ENCODE measurements at regions not wholly inside any gene's neighbourhood (a gene's known extent, or its start where the extent isn't known, plus 50 kb on each side); places are given as distances from the start of the nearest gene placed in this dataset.

DNA sequence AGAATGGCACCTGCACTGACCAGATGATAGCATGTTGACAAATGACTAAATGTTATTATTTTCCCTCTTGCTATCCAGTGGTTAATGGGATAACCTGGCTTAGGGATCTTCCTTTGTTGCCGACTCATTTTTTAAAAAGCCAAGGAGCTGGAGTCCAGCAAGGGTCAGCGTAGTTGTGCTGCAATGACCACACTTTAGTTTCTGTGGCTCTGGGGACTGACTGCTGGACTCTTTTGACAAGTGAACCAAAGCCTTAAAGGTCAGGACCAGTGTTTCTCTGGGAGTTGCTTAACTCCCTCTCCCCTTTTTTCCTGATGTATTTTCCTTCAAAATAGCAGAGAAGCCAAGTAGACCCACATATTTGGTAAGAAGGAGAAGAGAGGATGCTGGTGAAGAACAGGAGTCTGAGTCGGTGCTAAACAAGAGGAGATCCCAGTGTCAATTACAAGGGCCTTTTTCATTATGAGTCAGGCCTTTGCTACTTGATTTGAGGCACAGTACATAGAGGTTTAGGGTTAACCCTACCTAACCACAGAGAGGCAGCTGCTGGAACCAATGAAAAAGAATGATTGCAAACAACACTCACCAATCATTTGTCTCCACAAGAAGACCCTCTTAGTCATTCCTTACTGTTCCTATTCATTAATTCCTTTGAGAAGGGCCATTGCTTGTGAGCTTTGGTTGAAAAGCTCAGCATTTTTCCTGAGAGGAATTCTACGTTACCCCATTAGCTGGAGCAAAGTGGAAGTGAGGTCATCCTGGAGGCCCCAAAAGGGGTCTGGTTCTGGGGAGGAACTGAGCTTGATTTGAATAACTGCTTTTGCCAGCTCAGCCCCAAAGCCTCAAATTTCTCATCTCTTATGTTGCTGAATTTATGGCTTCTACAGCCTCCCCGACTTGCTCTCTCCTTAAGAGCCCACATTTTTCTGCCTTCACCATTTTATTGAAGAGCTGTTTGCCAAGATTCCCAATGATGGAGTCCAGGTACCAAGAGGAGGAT, 137.6 kb upstream of the HNMT start:
- DNase-seq: no peak

DNA sequence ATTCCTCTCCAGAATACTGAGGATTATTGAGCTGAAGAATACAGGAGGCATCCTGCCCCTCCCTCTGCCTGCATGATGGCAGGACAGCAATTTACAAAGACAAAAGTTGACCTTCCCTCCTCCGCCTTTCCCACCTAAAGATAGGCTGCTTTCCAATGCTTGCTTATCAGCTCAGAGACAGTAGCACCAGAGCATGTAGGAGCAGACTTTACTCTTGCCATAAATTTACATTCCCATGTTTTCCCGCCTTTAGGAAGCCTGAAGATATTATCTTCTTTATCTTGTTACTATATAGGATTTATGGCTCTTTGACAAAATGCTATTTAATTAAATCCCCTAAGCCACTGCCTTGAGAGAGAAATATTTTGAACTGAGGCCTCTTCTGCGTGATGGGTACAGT, 135.6 kb upstream of the HNMT start:
- no peak for DNase-seq

DNA sequence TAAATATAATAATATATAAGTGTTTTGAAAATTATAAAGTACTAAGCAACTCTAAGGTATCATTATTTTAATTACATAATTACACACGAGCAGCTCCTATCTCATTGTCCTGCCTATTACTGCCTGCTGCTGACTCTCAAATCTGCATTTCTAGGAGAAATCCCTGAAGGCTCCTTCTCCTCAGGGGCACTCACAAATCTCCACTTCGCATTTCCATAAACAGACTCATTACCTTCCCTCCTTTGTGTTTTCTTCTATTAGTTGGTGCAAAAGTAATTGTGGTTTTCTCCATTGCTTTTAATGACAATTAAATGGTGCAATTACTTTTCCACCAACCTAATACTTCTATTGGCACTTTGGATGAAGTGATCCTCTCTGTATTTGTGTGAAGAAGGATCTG, 135.0 kb upstream of the HNMT start:
- no peak for DNase-seq

DNA sequence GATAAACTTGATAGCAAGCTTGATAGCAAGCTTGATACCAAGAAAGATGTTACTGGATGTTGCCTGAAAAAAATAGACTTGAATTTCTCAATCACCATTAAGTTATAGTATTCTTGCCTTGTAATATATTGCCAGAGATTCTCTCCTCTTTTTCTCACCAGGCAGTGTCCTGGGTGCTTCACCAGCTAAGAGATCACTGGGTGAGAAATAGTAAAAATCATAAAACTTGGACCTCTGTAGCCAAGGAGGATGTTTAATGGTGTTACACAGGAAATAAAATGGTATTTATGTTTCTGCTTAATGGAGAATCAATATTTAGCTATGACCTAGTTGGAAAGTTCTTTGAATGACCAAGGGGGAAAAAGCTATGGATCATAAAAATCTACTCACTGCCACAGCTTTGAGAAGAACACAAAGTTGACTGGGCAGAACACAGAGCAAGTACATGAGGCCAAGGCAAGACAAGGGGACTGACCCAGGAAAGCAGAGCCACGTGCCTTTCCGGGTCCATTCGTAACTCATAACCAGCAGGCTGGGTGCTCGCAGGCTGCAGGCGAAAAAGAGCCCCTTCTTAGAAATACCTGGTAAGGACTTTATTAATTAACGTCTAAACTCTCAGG, 129.4 kb upstream of the HNMT start:
- DNase-seq: no peak

DNA sequence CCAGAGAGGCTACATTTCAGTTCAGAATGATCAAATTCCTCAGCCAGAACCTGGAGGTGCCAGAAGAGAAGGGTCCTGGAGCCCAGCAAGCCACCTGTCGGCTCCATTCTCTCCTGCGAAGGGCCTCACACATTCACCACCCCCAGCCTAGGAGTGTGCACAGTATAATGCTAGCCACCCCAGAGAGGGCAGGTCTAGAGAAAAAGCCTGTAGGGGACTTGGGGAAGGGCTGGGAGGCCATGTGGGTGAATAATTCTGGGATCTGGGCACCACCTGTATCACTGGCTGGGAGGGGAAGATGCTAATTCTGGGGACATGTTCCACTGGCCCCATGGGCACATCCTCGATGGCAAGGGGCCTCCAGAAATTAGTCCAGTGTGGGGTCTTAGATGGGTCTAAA, 127.6 kb upstream of the HNMT start:
- DNase-seq: no peak

DNA sequence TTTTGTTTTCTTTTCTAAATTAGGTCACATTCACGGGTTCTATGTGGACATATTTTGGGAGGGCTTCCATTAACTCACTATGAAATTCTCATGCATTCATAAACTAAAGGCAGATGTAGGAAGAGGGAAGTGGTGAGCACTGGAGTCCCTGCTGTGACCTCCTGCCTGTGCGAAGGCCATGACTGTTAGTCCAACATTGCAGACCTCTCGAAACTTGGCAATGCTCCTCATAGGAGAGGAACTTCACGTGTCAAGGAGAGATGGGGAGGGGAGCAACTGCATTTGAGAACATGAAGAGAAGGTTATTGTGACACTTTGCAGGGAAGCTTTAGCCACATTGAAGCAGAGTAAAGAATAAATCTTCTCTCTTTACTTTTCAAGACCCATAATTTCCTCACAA, 126.4 kb upstream of the HNMT start:
- no peak for DNase-seq

DNA sequence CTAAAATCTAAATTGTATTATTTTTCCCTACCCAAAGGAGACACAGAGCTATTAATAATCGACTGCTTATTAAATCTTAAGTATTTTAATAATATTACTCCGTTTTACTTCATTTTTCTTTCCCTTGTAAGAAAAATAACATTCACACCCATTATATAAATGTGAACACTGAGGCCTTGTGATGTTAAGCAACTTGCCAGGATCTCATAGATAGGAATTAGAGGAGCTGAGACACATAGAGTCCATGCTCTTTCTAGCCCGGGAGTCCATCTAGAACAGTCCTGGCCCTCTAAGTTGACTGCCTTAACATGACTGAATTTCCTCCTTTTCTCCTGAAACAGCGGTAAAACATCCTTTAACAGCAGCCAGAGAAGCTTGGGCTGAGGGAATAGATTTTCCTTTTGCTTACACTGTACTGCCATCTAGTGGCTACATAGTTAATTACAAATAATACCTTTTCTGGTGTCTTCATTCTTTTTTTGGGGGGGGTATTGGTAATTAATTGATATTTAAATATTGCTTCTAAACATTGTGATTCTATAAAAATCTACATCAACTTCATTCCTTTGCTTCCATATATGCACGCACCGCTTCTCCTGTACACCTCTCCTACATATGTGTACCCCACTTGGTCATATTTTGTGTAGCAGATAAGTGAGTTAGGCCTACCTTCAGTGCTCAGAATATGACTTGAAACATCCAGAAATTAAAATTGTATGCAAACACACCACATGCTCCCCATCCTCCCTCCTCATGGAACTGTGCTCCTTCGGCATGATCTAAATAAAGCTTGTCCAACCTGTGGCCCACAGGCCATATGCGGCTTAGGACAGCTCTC, 125.8 kb upstream of the HNMT start:
- DNase-seq: no peak

DNA sequence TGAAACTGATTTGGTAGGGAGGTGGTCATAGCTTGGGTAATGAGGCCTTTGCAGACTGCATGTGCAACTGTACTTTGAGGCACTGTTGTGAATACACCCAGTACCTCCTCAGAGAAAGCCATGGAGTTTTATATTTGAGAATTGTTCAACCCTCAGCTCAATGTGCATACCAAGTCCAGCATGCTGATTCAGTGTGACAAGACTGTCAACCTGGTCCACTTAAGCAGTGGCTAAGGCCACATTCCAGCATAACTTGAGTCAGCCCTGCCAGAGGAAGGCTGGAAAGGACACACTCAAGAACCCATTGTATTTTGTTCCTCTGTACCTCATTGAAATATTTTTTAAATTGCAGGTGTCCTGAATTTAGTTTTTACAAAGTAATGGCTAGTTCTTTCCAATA, 121.8 kb upstream of the HNMT start:
- DNase-seq: no peak

DNA sequence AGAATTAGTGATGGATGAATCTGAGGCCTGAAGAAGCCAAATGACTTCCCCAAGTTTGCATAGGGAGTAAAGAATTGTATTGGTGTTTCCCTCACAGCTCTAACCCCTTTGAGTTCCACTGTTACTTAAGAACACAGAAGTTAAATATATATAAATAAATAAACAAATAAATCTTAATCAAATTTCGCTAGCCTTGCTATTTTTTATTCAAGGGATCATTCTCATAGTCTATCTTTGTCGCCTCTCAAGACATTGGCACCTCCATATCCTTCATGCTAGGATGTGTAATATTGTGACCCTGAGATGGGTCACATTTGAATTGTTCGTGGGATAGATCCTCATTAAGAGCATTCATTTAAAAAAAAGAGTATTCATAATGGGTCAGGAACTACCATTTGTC, 121.3 kb upstream of the HNMT start:
- no peak for DNase-seq

DNA sequence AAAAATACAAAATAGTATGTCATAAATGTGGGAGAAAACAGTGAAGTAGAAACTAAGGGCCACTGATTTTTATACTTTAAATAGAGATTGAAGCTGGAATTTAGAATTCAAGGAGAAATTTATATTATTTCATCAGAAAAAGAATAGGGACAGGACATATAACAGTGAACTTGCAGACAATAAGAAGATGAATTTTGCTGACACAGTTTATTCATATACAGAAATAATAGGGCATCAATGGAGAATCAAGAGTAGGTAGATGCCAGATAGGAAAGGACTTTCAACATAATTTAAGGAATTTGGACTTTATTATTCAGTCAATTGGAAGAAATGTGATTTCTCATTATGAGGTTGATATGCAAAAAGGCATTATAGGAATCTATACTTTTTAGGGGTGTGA, 118.9 kb upstream of the HNMT start:
- DNase-seq: no peak

DNA sequence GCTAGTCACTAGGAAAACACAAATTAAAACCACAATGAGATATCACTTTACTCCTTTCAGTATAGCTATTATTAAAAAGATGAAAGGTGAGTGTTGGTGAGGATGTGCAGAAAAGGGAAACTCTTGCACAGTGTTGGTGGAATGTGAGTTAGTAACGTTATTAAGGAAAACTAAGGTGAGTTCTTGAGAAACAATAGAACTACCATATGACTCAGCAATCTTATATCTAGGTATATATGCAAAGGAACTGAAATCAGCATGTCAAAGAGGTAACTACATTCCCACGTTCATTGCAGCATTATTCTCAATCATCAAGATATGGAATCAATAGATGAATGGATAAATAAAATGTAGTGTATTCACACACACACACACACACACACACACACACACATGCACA, 117.3 kb upstream of the HNMT start:
- DNase-seq: no peak

DNA sequence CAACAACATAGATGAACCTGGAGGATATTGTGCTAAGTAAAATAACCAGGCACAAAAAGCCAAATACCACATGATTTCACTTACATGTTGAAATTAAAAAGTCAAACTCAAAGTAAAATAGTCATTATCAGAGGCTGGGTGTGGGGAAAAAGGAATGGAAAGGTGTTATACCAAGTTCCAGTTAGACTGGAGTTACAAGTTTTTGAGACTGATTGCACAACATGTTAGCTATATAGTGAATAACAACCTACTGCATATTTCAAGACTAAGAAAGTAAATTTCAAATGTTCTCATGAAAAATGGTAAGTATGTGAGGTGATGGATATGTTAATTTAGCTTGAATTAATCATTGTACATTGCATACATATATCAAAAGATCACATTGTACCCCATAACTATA, 116.8 kb upstream of the HNMT start:
- no peak for DNase-seq

DNA sequence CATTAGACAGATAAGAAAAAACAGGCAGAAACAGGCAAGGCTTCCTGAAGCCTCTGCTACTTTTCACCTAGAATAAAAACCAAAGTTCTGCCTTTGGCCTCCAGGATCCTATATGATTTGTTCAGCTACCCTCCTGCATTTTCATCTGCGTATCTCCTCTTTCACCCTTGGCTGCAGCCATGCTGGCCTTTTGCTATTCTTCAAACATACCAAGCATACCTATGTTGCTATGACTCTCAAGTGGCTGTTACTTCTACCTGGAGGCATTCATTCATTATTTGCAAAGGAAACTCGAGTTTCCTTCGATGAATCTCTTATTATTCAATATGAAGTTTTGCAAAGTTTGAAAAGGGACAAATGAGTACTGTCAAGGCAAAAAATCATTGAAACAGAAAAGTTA, 106.4 kb upstream of the HNMT start:
- no peak for DNase-seq

DNA sequence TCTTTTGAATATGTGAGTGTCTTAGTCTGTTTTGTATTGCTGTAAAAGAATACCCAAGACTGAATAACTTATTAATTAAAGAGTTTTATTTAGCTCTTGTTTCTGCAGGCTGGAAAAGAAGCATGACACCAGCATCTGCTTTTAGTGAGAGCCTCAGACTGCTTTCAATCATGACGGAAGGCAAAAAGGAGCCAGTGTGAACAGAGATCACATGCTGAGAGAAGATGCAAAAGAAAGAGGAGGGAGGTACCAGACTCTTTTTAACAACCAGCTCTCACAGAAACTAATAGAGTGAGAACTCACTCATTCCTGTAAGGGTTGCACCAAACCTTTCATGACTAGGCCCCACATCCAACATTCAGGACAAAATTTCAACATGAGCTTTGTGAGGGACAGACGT, 101.6 kb upstream of the HNMT start:
- no peak for DNase-seq

DNA sequence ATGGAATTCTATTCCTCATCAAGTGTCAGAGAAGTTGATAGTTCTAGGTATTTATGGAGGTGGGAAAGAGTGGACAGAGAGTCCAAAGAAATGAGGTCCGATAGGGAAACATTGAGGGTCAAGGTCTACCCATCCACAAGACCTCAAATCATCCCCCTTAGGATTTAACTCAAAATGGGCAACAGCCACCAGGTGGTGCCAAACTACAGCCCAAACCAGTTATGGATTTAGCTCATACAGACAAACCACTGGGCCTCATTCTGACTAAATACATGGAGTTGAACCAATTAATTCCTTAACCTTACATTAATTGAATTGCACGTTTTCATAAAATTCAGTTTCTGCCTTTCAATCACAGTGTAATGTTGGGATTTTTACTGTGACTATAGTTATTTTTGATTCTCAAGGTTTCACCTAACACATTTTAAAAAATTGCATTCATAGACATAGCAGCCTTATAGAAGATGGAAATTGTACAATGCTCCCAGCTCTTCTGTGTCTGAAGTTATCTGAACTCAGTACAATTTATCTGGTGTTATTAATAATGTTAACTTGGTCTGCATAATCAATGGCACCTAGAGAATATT, 98.2 kb upstream of the HNMT start:
- DNase-seq: peak; percentile 52

DNA sequence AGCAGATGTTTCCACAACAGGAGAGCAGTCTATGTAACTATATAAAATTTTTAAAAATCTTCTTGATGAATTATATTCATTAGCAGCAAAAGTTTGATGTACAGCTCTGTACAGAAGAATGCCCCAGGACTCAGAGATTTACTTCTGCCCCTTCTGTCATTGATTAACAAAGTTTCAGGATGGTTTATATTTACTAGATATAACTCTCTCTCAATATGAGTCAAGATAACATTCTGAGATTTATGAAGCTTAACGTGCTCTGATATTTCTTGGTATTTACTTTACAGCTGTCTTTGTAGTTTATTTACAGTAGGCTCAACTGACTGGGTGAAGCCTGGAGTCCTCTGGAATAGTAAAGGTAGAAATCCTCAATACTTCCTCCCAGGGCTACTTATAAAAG, 93.6 kb upstream of the HNMT start:
- DNase-seq: no peak

DNA sequence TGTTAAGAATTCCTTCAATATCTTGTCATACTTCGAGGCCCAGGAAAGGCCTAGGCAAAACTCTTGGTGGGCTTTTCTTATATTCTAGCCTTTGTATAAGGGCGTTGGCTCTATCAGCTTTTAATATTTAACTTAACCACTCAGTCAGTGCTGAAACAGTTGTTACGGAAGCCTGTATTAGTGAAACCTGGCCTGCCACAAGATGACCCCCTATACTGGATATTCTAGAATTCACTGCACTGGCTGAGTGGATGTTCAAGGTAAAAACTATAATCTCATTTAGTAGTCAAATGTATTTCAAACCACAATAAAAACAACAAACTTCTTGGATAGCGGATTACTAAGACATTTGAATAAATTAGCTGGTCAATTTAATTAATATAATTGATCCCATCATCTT, 91.7 kb upstream of the HNMT start:
- DNase-seq: no peak

DNA sequence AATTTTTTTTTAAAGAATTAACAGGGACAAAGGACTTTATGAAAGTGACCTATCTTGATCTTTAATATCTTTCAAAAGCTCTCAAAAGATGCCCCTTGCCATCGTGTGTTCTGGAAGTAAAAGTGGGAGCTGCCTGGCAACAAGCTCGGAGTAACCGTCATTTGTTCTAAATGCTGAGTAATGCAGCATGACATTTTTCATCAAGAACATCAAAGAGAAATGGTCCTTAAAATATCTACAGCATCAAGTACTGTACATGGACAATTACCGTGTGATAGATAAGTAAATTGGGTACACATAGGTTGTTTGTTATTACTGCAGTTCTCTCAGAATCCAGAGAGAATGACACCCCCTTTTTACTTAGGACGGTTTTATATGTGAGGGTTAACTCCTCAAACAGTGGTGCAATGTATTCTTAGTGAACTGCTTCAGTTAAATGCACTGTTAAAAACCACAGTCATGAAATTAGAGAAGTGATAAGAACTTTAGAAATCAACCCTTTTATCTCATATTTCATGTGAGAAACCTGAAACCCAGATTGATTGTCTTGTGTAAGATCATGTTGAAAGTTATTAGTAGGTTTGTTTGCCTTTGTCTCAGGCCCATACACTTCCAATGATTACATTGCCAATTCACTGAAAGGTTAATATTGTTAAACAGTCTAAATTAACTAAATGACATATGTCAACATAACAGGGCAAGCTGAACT, 90.6 kb upstream of the HNMT start:
- DNase-seq: no peak

DNA sequence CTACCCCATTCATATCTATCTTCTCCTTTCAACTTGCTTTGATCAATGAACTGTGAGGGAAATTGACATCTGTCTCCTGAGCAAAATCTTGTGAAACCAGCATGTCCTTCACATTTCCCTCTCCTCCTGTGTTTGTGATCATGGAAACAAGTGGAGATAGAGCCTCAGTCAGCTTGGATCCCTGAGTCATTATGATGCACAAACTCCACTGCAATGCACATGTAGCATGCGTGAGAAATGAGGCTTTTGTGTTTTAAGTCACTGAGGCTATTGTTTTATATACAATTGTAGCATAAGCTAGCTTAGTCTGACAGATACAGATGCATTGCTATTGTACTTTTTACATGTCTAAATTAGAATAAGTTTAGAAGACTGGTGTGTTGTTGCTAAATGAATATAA, 85.2 kb upstream of the HNMT start:
- no peak for DNase-seq

DNA sequence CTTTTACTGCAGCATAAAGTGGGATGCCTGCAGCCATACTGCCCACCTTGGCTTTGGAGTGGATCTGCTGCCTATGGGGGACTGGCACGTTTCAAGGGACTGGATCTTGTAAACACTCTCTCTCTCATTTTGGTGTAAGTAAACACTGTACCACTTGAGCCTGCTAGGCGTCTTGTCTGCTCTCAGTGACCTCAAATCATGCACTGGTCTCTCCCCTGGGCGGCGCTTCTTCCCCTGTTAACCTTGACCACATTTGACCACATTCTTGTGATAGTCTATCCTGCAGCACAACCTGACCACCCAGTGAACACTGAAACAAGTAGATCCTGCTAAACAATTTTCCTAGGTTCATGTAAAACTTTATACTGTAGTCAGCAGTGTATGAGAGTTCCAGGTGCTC, 82.6 kb upstream of the HNMT start:
- no peak for DNase-seq

DNA sequence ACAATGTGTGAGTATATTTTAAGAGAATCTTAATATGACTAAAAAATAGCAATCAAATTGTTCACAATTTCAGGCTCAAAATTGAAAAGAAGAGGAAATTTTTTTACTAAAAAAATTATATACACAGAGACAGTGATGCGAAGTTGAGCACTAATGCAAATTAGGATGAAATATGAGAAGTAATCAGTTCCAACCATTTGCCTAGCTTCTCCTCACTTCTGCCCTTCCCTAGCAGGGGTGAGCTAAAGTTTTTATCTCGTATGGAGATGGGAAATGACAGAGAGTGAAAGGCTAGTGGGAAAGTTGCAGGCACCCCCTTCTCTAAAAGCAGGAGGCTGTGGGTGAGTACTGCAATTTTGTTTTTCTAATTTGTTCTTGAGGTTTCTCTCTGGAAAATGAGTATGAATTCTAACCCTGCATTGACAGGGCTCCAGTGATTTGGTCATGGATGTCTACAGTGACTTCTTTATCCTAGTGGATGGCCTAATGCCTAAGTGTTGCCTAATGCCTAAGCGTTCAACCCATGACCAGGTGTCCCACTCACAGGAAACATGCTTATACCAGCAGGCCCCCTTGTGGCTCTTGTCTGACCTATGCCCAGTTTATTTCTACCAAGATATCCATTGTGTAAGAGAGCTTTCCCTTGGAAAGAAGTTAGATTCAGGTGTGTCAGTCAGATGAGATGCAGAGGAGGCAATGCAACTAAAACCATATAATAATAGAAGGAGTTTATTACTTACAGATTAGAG, 78.0 kb upstream of the HNMT start:
- DNase-seq: no peak

DNA sequence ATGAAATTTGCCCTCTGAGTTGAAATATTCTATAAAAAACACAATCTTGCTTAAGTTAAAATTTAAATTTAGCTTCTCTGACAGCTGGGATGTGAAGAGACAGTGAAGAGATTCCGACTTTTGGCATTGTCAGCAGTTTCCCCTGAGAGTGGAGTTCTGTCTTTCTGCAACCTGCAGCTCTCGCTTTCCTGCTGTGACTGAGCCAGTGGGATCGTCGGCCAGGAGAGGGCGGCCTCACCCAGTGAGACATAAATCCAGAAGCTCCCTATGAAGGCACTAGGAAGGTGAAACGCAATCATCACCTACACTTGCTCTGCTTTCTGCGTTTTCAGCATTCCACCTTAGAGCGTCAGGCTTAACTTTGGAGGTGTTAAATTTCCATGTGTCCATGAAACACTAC, 75.4 kb upstream of the HNMT start:
- no peak for DNase-seq
